ENCODE measurements at regions not wholly inside any gene's neighbourhood (a gene's known extent, or its start where the extent isn't known, plus 50 kb on each side); places are given as distances from the start of the nearest gene placed in this dataset.

- H3K27ac Mint-ChIP-seq (ENCODE audit: unreplicated experiment) = no peak overlapping the region
These were observed 156.8 kb upstream of the RALGAPA2 start for GRCh38 chr20:20869161-20869775.

GRCh38 chr20:20864351-20865096 is 152.1 kb upstream of the RALGAPA2 start:
- no peak for DNase-seq (ENCODE audit: low spot score)
- Mint-ChIP-seq H3K27ac (ENCODE audit: unreplicated experiment) (no peak overlapping the region), H3K36me3 (ENCODE audit: low read depth) (no peaks in the 10 kb centered on the region), H3K27me3 (ENCODE audit: low read depth) (peaks cover 9% of the 10 kb centered on the region), H3K4me1 (ENCODE audit: low read depth) (peaks cover 3% of the 10 kb centered on the region), H3K9me3 (ENCODE audit: low read depth) (no peaks in the 10 kb centered on the region), H3K4me3 (ENCODE audit: unreplicated experiment) (no peak overlapping the region)
- TF ChIP-seq, protein P1, sequence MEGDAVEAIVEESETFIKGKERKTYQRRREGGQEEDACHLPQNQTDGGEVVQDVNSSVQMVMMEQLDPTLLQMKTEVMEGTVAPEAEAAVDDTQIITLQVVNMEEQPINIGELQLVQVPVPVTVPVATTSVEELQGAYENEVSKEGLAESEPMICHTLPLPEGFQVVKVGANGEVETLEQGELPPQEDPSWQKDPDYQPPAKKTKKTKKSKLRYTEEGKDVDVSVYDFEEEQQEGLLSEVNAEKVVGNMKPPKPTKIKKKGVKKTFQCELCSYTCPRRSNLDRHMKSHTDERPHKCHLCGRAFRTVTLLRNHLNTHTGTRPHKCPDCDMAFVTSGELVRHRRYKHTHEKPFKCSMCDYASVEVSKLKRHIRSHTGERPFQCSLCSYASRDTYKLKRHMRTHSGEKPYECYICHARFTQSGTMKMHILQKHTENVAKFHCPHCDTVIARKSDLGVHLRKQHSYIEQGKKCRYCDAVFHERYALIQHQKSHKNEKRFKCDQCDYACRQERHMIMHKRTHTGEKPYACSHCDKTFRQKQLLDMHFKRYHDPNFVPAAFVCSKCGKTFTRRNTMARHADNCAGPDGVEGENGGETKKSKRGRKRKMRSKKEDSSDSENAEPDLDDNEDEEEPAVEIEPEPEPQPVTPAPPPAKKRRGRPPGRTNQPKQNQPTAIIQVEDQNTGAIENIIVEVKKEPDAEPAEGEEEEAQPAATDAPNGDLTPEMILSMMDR (IDR thresholded peaks at IDR 0.05) = peak; percentile 56

More at GRCh38 chr20:20869161-20869775, 156.8 kb upstream of the RALGAPA2 start:
- H3K4me3 Mint-ChIP-seq (ENCODE audit: unreplicated experiment) = no peak overlapping the region
- no peaks in the 10 kb centered on the region for H3K36me3 Mint-ChIP-seq (ENCODE audit: low read depth)
- H3K27me3 Mint-ChIP-seq (ENCODE audit: low read depth) = peaks cover 10% of the 10 kb centered on the region
- no peaks in the 10 kb centered on the region for H3K9me3 Mint-ChIP-seq (ENCODE audit: low read depth)
- no peaks in the 10 kb centered on the region for H3K4me1 Mint-ChIP-seq (ENCODE audit: low read depth)
- no peak for DNase-seq (ENCODE audit: low spot score)
- TF ChIP-seq, protein P1 (IDR thresholded peaks at IDR 0.05) = no peak

GRCh38 chr20:20860078-20860806 is 147.8 kb upstream of the RALGAPA2 start:
- peaks cover 19% of the 10 kb centered on the region for H3K27me3 Mint-ChIP-seq (ENCODE audit: low read depth)
- TF ChIP-seq, protein P1 (IDR thresholded peaks at IDR 0.05) = peak; percentile 95

GRCh38 chr20:20859510-20859909 is 147.1 kb upstream of the RALGAPA2 start:
- DNase-seq (ENCODE audit: low spot score) = no peak
- Mint-ChIP-seq H3K4me3 (ENCODE audit: unreplicated experiment) (no peak overlapping the region), H3K4me1 (ENCODE audit: low read depth) (peaks cover 3% of the 10 kb centered on the region), H3K27me3 (ENCODE audit: low read depth) (peaks cover 19% of the 10 kb centered on the region), H3K27ac (ENCODE audit: unreplicated experiment) (no peak overlapping the region), H3K36me3 (ENCODE audit: low read depth) (no peaks in the 10 kb centered on the region), H3K9me3 (ENCODE audit: low read depth) (no peaks in the 10 kb centered on the region)
- TF ChIP-seq, protein P1 (IDR thresholded peaks at IDR 0.05) = no peak

More at GRCh38 chr20:20860078-20860806, 147.8 kb upstream of the RALGAPA2 start:
- H3K4me1 Mint-ChIP-seq (ENCODE audit: low read depth) = peaks cover 3% of the 10 kb centered on the region
- no peak overlapping the region for H3K27ac Mint-ChIP-seq (ENCODE audit: unreplicated experiment)
- DNase-seq (ENCODE audit: low spot score) = no peak
- no peaks in the 10 kb centered on the region for H3K36me3 Mint-ChIP-seq (ENCODE audit: low read depth)
- no peak overlapping the region for H3K4me3 Mint-ChIP-seq (ENCODE audit: unreplicated experiment)
- H3K9me3 Mint-ChIP-seq (ENCODE audit: low read depth) = no peaks in the 10 kb centered on the region

GRCh38 chr20:20856956-20857355 is 144.5 kb upstream of the RALGAPA2 start:
- H3K27ac Mint-ChIP-seq (ENCODE audit: unreplicated experiment) = no peak overlapping the region
- no peaks in the 10 kb centered on the region for H3K36me3 Mint-ChIP-seq (ENCODE audit: low read depth)
- H3K4me3 Mint-ChIP-seq (ENCODE audit: unreplicated experiment) = no peak overlapping the region
- H3K27me3 Mint-ChIP-seq (ENCODE audit: low read depth) = peaks cover 15% of the 10 kb centered on the region
- H3K9me3 Mint-ChIP-seq (ENCODE audit: low read depth) = no peaks in the 10 kb centered on the region
- H3K4me1 Mint-ChIP-seq (ENCODE audit: low read depth) = peaks cover 3% of the 10 kb centered on the region
- no peak for DNase-seq (ENCODE audit: low spot score)
- TF ChIP-seq, protein P1 (IDR thresholded peaks at IDR 0.05) = no peak

Data from chondrocyte (in vitro differentiated cells).